GM19455 (cell line): ENCODE measurements at regions not wholly inside any gene's neighbourhood (a gene's known extent, or its start where the extent isn't known, plus 50 kb on each side); places are given as distances from the start of the nearest gene placed in this dataset.
"Not testable (repeated sequence)": the region's sequence is repeated elsewhere in the genome, so short reads cannot be mapped to it uniquely, and the experiment has no call there.

Source experiments
- ATAC-seq: cut with Tn5 transposase; IDR thresholded peaks from one replicate; pipeline ENCODE4 v1.9.1; 2021; ENCODE audit not compliant: unreplicated experiment

DNA sequence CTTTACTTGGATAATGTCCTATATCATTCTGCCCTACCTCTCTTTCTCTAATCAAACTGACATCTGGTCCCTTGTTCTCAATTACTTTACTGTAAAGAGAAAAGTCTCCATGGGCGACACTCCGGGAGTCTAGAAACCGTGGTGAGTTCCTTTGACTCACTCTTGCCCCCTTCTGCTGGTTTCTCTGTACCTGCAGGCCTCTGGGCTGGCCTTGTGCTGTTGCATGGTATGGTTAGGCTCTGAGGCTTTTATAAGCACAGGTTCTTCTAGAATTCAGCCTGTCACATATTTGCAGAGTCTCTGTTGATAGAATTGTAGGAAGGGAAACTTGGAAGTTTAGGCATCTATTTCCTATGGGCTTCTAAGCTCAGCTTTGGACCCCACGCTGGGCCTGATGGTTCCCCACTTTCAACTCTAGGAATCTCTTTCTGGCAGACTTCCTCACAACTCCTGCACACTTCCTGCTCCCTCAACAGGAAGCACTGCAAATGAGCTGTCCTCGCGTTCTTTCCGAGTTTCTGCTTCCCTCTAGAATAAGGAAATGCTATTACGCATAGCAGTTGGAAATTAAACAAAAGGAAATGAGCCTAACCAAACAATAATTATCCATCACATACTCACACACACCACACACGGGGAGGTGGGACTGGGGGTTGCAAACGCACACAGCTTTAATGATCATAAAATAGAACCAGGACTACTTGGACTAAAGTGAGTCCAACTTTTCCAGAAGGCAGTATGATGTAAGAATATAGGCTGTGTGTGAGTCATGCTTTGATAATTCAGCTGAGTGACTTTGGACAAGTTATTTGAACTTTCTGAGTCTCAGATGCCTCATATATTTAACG lies 683.3 kb downstream of the QKI start:
- no peak for ATAC-seq

DNA sequence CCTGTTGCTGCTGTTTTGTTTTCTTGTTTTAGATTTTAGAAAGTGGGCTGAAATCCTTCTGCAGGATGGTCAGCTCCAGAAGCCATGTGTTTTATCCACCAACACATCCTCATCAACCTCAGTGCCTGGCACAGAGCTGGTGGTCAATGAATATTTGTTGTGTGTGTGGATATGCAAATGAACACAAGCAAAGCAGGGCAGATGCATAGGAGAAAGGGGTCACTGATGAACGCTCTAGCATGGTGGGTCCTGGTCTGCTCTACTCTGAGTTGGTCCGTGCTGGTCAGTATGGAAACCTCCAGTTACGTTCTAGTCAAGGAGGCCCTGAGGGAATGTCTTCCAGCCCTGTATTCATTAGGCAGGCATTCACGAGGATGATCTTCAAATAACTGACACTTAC lies 682.5 kb downstream of the QKI start:
- ATAC-seq, result no peak

DNA sequence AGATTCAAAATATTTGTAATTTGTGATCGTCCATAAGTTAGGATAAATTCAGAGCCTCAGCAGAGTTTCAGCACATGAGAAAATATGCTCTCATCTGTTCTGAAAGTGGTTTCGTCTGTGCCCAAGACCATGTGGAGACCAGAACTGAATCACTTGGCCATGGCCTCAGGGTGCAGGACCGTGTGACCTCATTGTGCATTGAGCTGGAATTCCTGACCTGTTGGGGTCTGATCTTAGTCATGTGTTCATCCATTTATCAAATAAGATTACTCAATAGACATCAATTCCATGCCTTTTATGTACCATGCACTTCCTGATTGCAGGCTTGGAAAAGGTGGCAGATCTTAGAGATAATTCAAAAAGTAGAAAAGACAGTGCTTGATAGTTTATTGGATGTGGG lies 680.5 kb downstream of the QKI start:
- ATAC-seq, result no peak

DNA sequence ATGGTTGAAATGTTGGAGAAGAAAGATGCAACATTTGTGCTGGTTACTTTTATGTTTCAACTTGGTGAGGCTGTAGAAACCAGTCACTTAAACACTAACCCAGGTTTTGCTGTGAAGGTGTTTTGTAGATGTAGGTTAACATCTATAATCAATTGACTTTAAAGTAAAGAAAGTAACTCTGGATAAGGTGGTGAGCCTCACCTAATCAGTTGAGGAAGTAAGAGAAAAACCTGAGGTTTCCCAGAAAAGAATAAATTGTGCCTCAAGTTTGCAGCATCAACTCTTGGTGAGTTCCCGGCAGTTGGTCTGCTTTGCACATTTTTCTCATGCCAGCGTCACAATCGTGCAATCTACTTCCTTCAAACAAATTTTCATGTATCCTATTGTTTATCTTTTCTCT lies 673.4 kb downstream of the QKI start:
- no peak for ATAC-seq

DNA sequence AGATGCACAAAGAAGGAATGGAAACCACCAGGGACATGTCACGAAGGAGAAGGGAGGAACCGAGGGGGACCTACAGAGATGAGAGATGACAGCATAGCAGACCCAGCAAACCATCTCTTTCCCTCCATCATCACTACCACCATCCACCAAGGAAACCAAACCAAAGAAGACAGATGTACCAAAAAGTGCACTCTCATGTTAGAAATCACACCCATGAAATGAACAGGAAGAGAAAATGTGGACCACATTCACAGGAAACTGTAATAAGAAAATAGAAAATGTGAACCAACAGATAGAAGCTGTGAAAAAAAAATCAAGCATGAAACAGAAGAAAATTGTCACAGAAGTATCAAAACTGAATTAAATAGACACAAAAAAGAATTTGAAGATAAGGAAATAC lies 672.7 kb downstream of the QKI start:
- ATAC-seq, result no peak

DNA sequence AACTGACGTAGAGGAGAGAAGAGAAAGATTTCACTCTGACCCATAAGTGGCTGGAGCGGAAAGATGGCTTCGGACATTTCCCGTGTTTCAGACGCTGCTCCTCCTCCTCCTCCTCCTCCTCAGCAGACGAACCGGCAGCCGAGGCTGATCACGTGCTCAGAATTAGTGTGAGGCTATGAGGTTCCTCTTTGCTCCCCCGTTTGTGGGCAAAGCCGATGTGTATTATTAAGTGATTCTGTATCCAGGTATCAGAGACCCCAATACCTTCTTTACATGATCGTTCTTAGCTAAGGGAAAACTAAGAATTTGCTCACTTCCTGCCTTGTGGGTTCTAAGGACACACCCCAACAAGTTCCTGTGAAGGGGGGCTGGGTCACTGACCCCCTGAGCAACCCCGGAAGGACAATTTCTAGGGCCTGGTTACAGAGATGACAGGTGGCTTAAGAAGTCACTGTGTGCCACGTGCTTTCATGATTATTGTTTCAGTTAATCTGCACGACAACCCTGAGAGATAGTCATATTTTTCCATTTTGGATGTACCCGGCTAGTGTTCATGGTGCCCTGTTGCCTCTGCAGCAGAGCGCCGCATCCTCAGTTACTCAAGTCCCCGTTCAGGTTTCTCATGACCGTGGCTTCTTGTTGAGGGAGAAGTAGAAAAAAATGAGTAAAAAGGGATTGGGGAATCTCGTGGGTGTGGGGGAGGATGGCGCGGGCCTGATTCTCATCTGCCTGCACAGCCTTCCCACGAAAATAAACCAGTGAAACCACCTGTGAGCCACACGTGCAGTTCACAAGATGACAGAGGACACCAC lies 671.8 kb downstream of the QKI start:
- ATAC-seq, result no peak

DNA sequence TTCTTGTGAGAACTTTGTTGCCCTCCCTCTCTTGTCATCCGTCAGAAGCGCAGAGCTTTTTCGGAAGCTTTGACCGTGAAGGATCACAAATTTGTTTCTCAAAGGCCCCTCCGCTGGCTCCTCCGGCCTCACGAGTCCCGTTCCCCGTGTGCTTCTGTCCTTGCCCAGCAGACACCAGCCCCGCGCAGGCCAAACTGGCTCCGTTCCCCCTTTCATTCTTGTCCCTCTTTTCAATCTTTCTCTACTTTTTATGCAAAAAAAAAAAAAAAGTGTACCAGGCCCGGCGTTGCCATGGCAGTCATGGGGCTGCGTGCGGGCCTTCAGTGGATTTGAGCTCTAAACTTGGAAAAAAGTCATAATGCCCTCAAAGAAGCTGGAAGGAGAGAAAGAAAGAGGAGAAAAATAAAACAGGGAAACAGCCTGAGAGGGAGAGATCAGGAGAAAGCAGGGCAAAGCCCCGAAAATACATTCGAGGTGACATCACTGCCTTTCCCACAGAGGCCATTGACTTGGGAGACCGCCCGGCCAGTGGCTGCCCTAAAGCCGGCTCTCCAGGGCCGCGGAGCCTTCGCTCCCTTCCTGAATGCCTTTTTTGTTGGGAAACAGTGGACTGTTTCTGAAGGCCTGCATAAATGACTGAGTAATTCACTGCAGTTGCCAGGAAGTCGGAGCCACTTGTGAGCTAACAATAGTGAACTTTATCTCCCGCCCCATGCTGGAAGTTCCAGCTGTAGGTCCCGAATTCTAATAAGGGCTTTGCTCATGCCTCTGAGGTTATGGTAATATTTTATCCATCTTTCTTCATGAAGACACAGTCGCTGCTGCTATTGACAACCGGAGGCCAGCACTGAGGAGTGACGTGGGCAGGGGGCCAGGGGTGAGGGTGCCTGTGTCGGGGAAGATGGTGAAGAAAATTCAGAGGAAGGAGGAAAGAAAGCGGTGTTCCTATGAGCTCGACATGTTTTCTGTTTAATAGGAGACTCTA lies 670.9 kb downstream of the QKI start:
- no peak for ATAC-seq

DNA sequence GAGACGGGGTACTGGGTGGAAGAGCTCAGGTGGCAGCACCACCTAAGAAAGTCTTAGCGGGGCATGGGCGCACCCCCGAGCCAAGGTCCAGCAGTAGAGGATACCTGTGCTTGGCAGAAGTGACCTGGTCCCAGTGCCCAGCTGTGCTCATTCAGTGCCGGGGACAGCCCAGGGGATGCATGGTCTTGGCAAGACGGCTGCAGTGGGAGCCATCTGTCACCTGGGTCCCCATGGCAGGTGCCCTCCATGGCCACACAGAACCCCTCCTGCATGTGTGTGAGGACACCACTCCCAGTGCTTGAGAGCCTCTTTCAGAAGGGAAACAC lies 664.7 kb downstream of the QKI start:
- no peak for ATAC-seq

DNA sequence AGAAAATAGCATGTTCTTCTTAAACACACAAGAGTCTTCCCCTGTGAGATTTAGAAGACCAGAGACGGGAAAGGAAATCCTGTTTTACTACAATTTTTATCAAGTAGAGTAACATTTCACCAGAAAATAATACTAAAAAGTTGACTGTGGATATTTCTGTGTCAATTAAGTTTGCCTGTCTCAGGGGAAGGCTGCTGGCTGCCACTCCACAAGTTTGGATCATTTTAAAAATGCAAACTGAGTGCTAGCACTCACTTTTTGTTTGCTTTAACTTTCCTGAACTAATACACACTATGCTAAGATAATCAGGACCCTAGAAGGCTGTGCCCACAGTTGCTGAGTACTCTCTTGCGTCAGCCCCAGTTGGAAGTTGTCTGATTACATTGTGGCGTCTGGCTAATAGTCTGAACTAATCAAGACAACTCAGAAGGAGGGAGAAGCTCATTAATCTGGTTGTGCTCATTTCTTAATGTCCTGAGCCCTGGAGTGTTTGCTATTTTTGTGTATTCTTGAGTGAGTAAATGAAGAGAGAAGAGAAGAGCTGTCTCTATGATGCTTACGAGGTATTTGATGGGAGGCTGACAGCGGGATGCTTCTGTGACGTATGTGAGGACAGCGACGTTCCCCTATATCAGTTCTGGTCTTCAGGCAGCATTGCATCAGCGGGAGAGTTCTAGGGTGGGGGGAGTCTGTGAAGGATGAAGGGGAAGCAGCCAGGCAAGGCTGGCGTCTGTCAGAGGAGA lies 664.2 kb downstream of the QKI start:
- ATAC-seq, result no peak

DNA sequence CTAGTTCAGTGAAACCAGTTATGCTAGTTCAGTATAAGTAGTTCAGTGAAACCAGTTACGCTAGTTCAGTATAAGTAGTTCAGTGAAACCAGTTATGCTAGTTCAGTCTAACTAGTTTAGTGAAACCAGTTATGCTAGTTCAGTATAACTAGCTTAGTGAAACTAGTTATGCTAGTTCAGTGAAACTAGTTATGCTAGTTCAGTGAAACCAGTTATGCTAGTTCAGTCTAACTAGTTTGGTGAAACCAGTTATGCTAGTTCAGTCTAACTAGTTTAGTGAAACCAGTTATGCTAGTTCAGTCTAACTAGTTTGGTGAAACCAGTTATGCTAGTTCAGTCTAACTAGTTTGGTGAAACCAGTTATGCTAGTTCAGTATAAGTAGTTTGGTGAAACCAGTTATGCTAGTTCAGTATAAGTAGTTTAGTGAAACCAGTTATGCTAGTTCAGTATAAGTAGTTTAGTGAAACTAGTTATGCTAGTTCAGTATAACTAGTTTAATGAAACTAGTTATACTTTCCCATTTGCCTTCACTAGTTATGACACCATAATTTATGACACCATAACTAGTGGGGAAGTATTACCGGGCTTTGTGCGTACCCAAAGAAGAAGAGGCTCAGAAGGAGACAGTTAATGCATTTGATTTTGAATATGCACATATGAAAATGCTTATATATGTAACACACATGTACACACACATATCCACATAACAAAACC lies 662.5 kb downstream of the QKI start:
- ATAC-seq, result not testable (repeated sequence)

DNA sequence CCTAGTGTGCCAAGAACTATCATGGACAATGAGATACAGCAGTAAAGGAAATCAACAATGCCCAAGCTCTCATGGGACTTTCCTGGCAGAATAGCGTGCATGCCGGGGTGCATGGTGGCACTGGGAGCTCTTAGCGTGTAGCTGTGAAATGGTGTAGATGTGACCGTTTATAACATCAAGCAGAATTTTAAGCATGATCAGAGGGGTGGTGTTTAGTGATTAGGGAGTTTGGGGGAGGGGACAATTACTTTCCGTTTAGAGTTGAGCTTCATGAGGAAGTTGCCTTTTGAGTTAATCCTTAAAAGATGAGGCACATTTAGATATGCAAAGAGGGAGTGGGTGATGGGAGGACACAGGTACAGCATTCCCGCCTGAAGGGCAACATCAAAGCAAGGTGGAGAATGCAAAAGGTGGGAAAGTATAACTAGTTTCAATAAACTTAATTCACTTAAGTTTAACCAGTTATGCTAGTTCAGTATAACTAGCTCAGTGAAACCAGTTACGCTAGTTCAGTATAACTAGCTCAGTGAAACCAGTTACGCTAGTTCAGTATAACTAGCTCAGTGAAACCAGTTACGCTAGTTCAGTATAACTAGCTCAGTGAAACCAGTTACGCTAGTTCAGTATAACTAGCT lies 661.6 kb downstream of the QKI start:
- no peak for ATAC-seq

DNA sequence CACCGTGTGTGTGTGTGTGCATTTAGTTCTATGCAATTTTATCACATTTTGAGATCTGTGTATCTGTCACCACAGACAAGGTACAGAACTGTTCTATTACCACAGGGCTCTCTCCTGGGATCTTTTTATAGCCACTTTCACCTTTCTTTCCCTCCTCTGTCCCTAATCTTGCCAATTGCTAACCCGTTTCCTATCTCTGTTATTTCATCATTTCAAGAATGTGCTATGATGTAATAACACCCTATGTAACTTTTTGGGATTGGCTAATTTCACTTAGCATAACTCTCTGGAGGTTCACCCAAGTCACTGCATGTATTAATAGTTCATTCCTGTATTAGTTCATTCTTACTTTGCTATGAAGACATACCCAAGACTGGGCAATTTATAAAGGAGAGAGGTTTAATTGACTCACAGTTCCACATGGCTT lies 657.7 kb downstream of the QKI start:
- no peak for ATAC-seq

DNA sequence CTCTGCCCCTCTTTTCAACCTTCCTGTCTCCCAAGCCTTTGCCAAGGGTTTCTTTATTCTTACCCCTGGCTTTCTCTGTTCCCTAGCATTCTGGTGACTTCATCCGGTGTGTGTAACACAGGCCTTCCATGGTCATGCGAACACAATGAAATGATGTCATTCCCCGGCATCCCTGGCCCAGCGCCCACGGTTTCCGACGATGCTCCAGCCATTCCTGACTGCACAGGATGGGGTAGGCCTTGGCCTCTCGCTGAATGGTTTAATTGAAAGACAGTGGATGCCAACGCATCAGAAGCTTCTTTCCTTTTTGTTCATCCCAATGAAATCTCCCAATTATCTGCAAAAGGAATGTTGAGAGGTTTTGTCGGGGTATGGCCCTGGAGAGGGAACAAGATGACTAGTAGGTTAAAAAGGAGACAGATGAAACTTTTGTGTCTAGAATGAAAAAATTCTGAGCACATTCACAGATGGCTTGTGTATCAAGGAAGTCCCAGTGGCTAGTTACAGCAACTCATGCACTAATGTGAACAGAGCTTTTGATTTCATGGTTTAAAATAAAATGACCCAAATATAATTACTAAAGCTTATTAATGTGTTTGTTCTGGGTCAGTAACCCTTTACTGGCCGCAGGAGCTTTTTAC lies 655.0 kb downstream of the QKI start:
- no peak for ATAC-seq

DNA sequence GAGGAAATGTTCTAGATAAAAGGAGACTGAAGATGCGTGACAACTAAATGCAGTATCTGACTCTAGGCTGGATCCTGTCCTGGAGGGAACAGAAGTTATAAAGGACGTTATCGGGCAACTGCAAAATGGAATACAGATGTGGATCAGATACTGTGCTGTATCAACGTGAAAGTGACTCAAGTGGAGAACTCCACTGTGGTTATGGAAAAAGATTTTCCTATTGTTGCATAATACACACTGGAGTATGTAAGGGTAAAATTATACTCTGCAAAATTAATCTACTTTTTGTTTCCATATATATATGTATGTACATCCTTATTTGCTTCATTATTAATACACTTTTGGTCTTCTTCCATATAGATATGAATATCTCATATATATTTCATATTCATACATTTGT lies 654.0 kb downstream of the QKI start:
- ATAC-seq, result no peak

DNA sequence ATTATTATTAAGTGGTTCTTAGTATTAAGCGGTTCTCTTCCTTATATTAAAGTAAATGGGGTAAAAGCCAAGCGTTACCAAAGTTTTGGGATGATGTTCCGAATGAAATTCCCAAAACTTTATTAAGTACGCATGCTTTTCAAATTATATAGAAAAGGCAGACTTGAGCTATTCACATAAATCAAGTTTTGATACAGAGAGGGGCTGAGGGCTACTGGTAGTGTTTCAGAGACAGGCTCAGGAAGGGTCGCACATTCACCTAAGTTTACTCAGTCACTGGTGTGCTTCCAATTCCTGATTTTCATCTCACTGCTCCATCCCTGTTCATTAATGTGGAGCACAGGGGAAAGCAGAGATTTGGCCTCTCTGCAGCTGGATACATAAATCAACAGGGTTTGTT lies 652.2 kb downstream of the QKI start:
- ATAC-seq, result no peak

DNA sequence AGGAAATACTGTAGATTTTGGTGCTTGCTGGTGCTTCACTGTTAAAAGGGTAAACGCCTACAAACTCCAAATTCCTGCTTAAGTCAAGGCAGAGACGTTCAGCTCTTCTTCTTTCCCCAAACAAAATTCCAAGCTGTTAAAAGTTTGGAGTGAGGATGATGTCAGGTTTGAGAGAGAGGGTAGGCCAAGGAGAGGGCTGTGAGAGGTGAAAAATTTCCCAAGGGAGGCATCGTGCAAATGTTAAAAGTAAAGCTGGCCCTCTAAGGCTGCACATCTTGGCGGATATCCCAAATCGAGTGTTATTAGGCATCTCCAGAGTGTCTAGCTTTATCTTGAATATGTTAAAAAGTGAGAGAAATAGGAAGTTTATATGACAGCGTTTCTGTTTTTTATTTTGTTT lies 651.8 kb downstream of the QKI start:
- no peak for ATAC-seq

DNA sequence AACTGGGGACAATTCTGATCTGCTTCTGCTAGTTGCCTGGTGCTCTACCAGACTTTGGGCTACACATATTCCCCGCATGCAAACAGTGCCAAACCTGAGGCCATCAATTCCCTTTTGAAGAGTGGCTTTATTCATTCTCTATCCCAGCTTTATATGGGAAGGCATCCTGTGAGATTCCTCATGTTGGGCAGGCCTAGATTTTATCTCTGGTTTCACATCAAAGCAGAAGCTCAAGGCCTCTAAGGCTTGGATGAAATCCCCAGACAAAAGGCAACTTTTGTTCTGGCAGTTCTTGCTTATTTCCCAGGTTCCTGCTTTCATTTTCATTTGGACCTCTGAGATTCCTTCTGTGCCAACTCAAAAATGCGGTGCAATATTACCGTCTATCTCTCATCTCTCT lies 648.8 kb downstream of the QKI start:
- ATAC-seq, result no peak

DNA sequence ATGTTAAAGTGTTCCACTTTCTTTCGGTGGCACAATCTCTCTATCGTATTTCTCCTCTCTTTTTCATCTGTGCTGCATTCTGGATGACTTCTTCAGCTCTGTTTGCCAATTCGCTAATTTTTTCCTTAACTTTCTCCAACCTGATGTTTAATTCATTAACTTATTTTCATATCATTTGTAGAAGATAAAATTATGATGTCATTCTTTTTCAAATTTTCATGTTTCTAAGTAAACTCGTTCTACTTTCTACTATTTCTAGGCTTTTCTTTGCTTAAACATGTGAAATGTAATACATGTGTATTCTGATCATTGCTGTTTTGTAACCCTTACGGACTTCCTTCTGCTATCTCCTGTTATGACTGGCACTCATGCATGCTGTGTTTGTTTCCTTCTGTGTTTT lies 648.4 kb downstream of the QKI start:
- no peak for ATAC-seq

DNA sequence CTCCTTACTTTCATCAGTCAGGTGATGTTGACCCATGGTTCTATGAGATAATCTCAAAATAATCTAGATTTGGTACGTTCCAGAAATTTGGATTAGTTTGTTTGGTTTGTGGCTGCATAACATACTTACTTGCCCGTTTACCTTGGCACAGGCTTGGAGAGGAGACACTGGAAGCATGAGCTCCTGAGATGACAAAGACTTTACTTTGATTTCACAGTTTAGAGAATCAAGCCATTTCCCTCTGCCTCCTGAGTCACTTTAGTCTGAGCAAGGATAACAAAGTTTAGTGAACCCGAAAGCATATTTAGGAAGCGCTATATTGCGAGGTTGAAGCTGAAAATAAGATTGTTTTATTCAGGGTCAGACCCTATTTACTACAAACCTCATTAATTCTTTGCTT lies 643.4 kb downstream of the QKI start:
- ATAC-seq, result no peak
